ENCODE measurements at regions not wholly inside any gene's neighbourhood (a gene's known extent, or its start where the extent isn't known, plus 50 kb on each side); places are given as distances from the start of the nearest gene placed in this dataset.

DNA sequence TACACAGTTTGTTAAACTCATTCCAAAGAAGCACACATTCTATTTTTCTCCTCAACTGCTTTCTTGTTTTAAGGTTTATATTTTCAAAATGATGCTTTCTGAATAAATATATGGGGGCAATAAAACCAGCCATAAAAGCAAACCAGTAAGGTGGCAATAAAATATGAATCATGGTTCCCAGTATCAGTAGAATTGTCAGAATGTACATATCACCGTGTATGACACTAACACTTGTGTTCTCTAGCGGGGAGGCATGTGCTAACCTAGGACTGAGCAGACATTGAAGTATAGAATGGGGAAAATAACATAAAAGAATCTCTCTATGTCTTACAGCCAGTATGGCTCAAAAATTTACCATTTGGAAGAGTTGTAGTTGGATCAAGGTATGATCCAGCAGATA, 329.9 kb upstream of the ISL1 start:
- no peaks in the 10 kb centered on the region for H3K4me1 Mint-ChIP-seq (ENCODE audit: low read depth, unreplicated experiment)
- no peaks in the 10 kb centered on the region for H3K9me3 Mint-ChIP-seq (ENCODE audit: low read depth, unreplicated experiment)
- H3K27me3 Mint-ChIP-seq (ENCODE audit: unreplicated experiment), result no peaks in the 10 kb centered on the region
- intact Hi-C loops (cut with micrococcal nuclease; ENCODE audit: unreplicated experiment), result no loop called here
- no peak overlapping the region for H3K4me3 Mint-ChIP-seq (ENCODE audit: low read depth, unreplicated experiment)
- no peak for DNase-seq
- no peaks in the 10 kb centered on the region for H3K36me3 Mint-ChIP-seq (ENCODE audit: insufficient read depth, unreplicated experiment)
- H3K27ac Mint-ChIP-seq (ENCODE audit: unreplicated experiment), result no peak overlapping the region
- TF ChIP-seq, protein P1, sequence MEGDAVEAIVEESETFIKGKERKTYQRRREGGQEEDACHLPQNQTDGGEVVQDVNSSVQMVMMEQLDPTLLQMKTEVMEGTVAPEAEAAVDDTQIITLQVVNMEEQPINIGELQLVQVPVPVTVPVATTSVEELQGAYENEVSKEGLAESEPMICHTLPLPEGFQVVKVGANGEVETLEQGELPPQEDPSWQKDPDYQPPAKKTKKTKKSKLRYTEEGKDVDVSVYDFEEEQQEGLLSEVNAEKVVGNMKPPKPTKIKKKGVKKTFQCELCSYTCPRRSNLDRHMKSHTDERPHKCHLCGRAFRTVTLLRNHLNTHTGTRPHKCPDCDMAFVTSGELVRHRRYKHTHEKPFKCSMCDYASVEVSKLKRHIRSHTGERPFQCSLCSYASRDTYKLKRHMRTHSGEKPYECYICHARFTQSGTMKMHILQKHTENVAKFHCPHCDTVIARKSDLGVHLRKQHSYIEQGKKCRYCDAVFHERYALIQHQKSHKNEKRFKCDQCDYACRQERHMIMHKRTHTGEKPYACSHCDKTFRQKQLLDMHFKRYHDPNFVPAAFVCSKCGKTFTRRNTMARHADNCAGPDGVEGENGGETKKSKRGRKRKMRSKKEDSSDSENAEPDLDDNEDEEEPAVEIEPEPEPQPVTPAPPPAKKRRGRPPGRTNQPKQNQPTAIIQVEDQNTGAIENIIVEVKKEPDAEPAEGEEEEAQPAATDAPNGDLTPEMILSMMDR (IDR thresholded peaks at IDR 0.05; ENCODE audit: unreplicated experiment), result no peak
- CTCF ChIA-PET, result no interaction called here
- no TSS peak for BruUV-seq (replicated peaks)

DNA sequence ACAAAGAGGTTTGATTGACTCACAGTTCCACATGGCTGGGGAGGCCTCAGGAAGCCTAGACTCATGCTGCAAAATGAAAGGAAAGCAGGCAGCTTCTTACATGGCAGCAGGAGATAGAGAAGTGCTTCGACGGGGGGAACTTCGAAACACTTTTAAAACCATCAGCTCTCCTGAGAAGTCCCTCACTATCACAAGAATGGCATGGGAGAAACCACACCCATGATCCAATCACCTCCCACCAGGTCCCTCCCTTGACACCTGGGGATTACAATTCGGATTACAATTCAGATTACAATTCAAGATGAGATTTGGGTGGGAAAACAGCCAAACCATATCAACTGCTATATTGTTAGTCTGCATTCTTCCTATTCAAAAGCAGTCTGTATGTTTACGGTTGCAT, 322.3 kb upstream of the ISL1 start:
- Mint-ChIP-seq H3K4me3 (ENCODE audit: low read depth, unreplicated experiment) (no peak overlapping the region), H3K27me3 (ENCODE audit: unreplicated experiment) (no peaks in the 10 kb centered on the region), H3K4me1 (ENCODE audit: low read depth, unreplicated experiment) (no peaks in the 10 kb centered on the region), H3K27ac (ENCODE audit: unreplicated experiment) (no peak overlapping the region), H3K36me3 (ENCODE audit: insufficient read depth, unreplicated experiment) (no peaks in the 10 kb centered on the region), H3K9me3 (ENCODE audit: low read depth, unreplicated experiment) (peaks cover 6% of the 10 kb centered on the region)
- TF ChIP-seq, protein P1 (IDR thresholded peaks at IDR 0.05; ENCODE audit: unreplicated experiment), result no peak
- CTCF ChIA-PET, result no interaction called here
- BruUV-seq (replicated peaks), result no TSS peak
- intact Hi-C loops (cut with micrococcal nuclease; ENCODE audit: unreplicated experiment), result no loop called here
- DNase-seq, result no peak

DNA sequence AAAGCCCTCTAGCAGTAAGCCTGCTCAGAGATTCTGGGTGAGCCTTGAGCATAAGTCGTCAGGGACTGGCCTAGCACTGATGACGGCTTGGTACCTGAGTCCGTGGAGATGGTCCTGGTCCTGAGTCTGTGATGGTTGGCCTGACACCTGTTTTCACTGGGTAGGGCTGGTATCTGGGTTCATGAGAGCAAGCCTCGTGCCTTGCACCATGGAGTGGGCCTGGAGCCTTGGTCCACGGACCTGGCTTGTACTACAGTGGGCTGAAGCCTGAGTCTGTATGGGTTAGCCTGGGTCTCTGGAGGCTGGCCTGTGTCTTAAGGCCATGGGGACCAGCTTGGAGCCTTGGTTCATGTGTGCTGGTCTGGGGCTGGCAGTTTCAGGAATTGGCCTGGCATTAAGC, 310.3 kb upstream of the ISL1 start:
- DNase-seq, result no peak
- H3K27ac Mint-ChIP-seq (ENCODE audit: unreplicated experiment), result no peak overlapping the region
- intact Hi-C loops (cut with micrococcal nuclease; ENCODE audit: unreplicated experiment), result no loop called here
- TF ChIP-seq, protein P1 (IDR thresholded peaks at IDR 0.05; ENCODE audit: unreplicated experiment), result no peak
- H3K4me1 Mint-ChIP-seq (ENCODE audit: low read depth, unreplicated experiment), result no peaks in the 10 kb centered on the region
- BruUV-seq (replicated peaks), result no TSS peak
- H3K27me3 Mint-ChIP-seq (ENCODE audit: unreplicated experiment), result no peaks in the 10 kb centered on the region
- no peak overlapping the region for H3K4me3 Mint-ChIP-seq (ENCODE audit: low read depth, unreplicated experiment)
- H3K36me3 Mint-ChIP-seq (ENCODE audit: insufficient read depth, unreplicated experiment), result no peaks in the 10 kb centered on the region
- peaks cover under 1% of the 10 kb centered on the region for H3K9me3 Mint-ChIP-seq (ENCODE audit: low read depth, unreplicated experiment)
- CTCF ChIA-PET, result no interaction called here

DNA sequence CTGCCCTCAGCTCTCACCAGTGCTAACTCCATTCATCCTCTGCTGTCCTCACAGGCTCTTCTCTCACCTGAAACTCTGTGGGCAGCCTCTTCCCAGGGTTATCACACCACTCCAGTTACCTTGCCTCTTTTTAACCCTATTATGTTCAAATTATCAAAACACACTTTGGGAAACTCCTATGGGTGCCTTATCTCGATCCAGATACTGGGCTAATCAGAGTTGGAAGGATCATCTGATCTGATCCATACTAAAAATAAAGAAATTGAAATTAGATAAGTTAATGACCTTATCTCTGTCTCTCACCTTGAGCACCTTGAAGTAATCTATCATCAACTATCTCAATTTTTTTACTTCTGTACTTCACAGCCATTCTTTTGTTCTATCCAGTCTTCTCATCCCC, 300.5 kb upstream of the ISL1 start:
- Mint-ChIP-seq H3K36me3 (ENCODE audit: insufficient read depth, unreplicated experiment) (no peaks in the 10 kb centered on the region), H3K9me3 (ENCODE audit: low read depth, unreplicated experiment) (peaks cover 4% of the 10 kb centered on the region), H3K4me1 (ENCODE audit: low read depth, unreplicated experiment) (no peaks in the 10 kb centered on the region), H3K27me3 (ENCODE audit: unreplicated experiment) (no peaks in the 10 kb centered on the region), H3K4me3 (ENCODE audit: low read depth, unreplicated experiment) (no peak overlapping the region), H3K27ac (ENCODE audit: unreplicated experiment) (no peak overlapping the region)
- no peak for DNase-seq
- intact Hi-C loops (cut with micrococcal nuclease; ENCODE audit: unreplicated experiment), result no loop called here
- BruUV-seq (replicated peaks), result no TSS peak
- CTCF ChIA-PET, result no interaction called here
- TF ChIP-seq, protein P1 (IDR thresholded peaks at IDR 0.05; ENCODE audit: unreplicated experiment), result no peak

DNA sequence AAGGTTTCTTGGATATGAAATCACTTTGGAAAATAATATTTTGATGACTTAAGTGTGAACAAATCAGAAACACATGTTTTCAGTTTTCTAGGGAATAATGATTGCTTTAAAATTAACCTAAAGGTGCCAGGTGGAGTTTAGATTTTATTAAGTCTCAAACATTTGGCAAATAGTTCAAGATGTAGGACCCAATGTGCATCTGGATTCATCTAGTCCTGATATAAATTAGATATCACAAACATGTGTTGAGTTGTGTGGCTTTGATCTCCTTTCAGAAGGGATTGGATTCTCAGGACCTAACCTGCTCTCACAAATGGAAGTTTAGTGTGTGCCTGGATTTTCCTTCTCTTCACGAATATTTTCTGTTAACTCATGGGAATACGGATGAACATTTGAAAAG, 291.4 kb upstream of the ISL1 start:
- Mint-ChIP-seq H3K4me3 (ENCODE audit: low read depth, unreplicated experiment) (no peak overlapping the region), H3K36me3 (ENCODE audit: insufficient read depth, unreplicated experiment) (no peaks in the 10 kb centered on the region), H3K4me1 (ENCODE audit: low read depth, unreplicated experiment) (no peaks in the 10 kb centered on the region), H3K27ac (ENCODE audit: unreplicated experiment) (no peak overlapping the region), H3K27me3 (ENCODE audit: unreplicated experiment) (no peaks in the 10 kb centered on the region), H3K9me3 (ENCODE audit: low read depth, unreplicated experiment) (peaks cover 2% of the 10 kb centered on the region)
- CTCF ChIA-PET, result no interaction called here
- no TSS peak for BruUV-seq (replicated peaks)
- intact Hi-C loops (cut with micrococcal nuclease; ENCODE audit: unreplicated experiment), result no loop called here
- DNase-seq, result no peak
- TF ChIP-seq, protein P1 (IDR thresholded peaks at IDR 0.05; ENCODE audit: unreplicated experiment), result no peak

Data from Calu3 (cell line).